ENCODE measurements at regions not wholly inside any gene's neighbourhood (a gene's known extent, or its start where the extent isn't known, plus 50 kb on each side); places are given as distances from the start of the nearest gene placed in this dataset.

DNA sequence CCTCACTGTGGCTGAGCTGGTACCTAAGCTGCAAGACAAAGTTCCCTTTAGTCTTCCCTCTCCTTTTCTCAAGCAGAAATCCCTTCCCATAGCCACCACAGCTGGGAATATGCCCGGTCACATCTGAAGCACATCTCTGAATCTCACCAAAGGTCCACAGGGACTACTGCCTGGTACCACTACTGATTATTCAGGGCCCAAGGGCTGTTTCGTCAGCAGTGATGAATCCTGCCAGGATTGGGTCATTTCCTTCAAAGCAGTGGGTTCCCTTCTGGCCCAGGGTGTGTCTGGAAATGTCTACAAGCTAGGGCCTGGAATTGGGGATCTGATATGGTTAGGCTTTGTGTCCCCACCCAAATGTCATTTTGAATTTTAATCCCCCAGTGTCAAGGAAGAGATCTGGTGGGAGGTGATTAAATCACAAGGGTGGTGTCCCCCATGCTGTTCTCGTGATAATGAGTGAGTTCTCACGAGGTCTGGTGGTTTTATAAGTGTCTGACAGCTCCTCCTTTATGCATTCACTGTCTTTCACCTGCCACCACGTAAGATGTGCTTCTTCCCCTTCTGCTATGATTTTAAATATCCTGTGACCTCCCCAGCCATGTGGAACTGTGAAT is 83.2 kb upstream of the FST start:
- DNase-seq: no peak
- TF ChIP-seq, protein P1, sequence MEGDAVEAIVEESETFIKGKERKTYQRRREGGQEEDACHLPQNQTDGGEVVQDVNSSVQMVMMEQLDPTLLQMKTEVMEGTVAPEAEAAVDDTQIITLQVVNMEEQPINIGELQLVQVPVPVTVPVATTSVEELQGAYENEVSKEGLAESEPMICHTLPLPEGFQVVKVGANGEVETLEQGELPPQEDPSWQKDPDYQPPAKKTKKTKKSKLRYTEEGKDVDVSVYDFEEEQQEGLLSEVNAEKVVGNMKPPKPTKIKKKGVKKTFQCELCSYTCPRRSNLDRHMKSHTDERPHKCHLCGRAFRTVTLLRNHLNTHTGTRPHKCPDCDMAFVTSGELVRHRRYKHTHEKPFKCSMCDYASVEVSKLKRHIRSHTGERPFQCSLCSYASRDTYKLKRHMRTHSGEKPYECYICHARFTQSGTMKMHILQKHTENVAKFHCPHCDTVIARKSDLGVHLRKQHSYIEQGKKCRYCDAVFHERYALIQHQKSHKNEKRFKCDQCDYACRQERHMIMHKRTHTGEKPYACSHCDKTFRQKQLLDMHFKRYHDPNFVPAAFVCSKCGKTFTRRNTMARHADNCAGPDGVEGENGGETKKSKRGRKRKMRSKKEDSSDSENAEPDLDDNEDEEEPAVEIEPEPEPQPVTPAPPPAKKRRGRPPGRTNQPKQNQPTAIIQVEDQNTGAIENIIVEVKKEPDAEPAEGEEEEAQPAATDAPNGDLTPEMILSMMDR (IDR thresholded peaks at IDR 0.05): no peak
- intact Hi-C loops (cut with DNase I; ENCODE audit: low total_unique reads): no loop called here
- Histone ChIP-seq H3K9me3 (no peaks in the 10 kb centered on the region), H3K4me1 (peaks cover 0 to 10% (median 3%) of the 10 kb centered on the region in 4 donors), H3K27ac (no peak overlapping the region), H3K27me3 (no peaks in the 10 kb centered on the region), H3K4me3 (no peak overlapping the region), H3K36me3 (no peaks in the 10 kb centered on the region)

DNA sequence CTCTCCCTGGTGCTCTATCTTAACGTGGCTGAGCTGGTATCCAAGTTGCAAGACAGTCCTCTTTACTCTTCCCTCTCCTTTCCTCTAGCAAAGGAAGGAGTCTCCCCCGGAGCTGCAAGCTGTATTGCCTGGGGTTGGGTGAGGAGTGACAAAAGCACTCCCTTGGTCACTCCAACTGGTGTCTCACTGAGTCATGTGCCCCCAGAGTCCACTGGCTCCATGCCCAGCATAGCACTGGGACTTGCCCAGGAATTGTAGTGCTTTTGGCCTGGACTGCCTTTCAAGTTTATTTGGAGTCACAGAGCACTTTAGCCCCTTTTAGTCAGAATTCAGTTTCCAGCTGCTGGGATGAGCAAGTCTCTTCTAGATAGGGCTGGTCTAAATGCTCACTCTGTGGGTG is 82.6 kb upstream of the FST start:
- Histone ChIP-seq H3K4me1 (peaks cover 0 to 10% (median 3%) of the 10 kb centered on the region in 4 donors), H3K27me3 (no peaks in the 10 kb centered on the region), H3K27ac (no peak overlapping the region), H3K9me3 (no peaks in the 10 kb centered on the region), H3K4me3 (no peak overlapping the region), H3K36me3 (no peaks in the 10 kb centered on the region)
- peak; percentile 25 to 78 for DNase-seq
- intact Hi-C loops (cut with DNase I; ENCODE audit: low total_unique reads): no loop called here
- TF ChIP-seq, protein P1 (IDR thresholded peaks at IDR 0.05): no peak

- TF ChIP-seq, protein P1 (IDR thresholded peaks at IDR 0.05): no peak
- H3K4me1 ChIP-seq: peaks cover 0 to 24% (median 3%) of the 10 kb centered on the region in 4 donors
- H3K9me3 ChIP-seq: no peaks in the 10 kb centered on the region
- intact Hi-C loops (cut with DNase I; ENCODE audit: low total_unique reads): no loop called here
- H3K36me3 ChIP-seq: no peaks in the 10 kb centered on the region
- DNase-seq: no peak
- H3K4me3 ChIP-seq: no peak overlapping the region
- no peak overlapping the region for H3K27ac ChIP-seq
- H3K27me3 ChIP-seq: no peaks in the 10 kb centered on the region
These were observed 80.3 kb upstream of the FST start for GRCh38 chr5:53399926-53400697.

DNA sequence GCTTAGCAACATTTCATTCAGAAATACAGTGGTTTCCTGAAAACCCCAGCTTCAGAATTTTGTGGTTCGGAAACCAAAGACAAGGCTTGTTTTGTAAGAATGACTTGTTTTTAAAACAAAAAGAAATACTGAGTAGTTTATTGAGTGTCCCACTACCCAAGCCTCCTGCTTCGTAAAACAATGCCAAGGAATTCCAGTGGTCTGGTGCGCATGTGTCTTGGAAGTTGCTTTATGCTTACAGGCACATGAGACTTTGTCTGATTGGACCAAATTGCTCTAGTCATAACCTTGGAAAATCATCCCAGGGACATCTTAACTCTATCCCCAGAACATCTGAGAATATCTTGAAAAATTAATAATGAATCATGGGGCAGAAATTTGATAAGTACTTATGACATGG is 77.1 kb upstream of the FST start:
- TF ChIP-seq, protein P1 (IDR thresholded peaks at IDR 0.05): no peak
- no peaks in the 10 kb centered on the region for H3K27me3 ChIP-seq
- intact Hi-C loops (cut with DNase I; ENCODE audit: low total_unique reads): no loop called here
- H3K27ac ChIP-seq: no peak overlapping the region
- H3K9me3 ChIP-seq: no peaks in the 10 kb centered on the region
- DNase-seq: no peak
- H3K4me3 ChIP-seq: no peak overlapping the region
- H3K4me1 ChIP-seq: peaks cover 0 to 18% (median under 1%) of the 10 kb centered on the region in 4 donors
- H3K36me3 ChIP-seq: no peaks in the 10 kb centered on the region

DNA sequence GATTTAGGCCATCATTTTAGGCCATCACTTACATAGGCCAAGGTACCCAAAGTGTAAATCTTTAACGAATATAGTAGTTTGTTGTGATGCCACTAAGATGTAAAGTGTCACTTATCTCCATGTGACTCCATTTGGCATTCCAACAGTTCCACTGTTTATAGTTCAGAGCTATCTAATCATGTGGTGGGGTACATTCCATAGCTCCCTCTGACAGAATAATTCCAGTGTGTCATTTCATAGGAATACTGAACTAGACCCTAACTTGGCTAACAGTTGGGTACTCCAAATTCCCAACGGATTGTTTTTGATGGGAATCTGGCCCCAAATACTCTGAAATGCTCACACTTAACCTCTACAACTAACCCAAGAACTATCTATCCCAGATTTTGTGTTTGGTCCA is 76.7 kb upstream of the FST start:
- Histone ChIP-seq H3K4me3 (no peak overlapping the region), H3K27me3 (no peaks in the 10 kb centered on the region), H3K4me1 (peaks cover 0 to 16% (median 0%) of the 10 kb centered on the region in 4 donors), H3K9me3 (no peaks in the 10 kb centered on the region), H3K36me3 (no peaks in the 10 kb centered on the region), H3K27ac (no peak overlapping the region)
- intact Hi-C loops (cut with DNase I; ENCODE audit: low total_unique reads): no loop called here
- no peak for DNase-seq
- TF ChIP-seq, protein P1 (IDR thresholded peaks at IDR 0.05): no peak

Data from tibial artery (tissue), 4 donors.